ENCODE measurements at regions not wholly inside any gene's neighbourhood (a gene's known extent, or its start where the extent isn't known, plus 50 kb on each side); places are given as distances from the start of the nearest gene placed in this dataset.

DNA sequence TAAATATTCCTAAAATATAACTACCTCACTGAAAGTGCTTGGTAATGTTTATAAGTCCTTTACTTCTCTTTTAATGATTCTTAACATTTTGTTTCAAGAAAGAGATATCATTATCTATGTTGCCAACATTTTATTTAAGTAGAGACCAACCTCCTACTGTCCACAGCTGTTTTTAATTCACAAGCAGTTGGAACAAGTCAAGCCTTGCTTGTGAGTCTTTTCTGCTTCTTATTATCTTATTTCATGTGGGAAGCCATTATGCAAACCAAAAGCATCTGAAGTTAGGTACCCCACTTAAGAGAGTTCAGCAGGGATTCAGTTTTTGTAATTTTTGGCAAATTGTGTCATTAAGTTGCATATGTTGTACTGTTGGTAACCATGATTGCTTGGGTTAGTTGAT lies 1714.5 kb downstream of the GRIK2 start:
- TF ChIP-seq YY1 (IDR thresholded peaks at IDR 0.05; ENCODE audit: insufficient read depth, insufficient read length) (no peak), SUZ12 (IDR thresholded peaks at IDR 0.05; ENCODE audit: extremely low read depth, insufficient read depth, insufficient read length) (no peak), ZNF274 (IDR thresholded peaks at IDR 0.05; ENCODE audit: low read depth, low read length) (no peak)
